ENCODE measurements at regions not wholly inside any gene's neighbourhood (a gene's known extent, or its start where the extent isn't known, plus 50 kb on each side); places are given as distances from the start of the nearest gene placed in this dataset.

GRCh38 chr4:97139791-97140190 lies 1003.5 kb downstream of the STPG2 start:
- TF ChIP-seq POLR2A (IDR thresholded peaks at IDR 0.05): no peak
- TF ChIP-seq CTCF (IDR thresholded peaks at IDR 0.05): no peak
